ENCODE measurements at regions not wholly inside any gene's neighbourhood (a gene's known extent, or its start where the extent isn't known, plus 50 kb on each side); places are given as distances from the start of the nearest gene placed in this dataset.

DNA sequence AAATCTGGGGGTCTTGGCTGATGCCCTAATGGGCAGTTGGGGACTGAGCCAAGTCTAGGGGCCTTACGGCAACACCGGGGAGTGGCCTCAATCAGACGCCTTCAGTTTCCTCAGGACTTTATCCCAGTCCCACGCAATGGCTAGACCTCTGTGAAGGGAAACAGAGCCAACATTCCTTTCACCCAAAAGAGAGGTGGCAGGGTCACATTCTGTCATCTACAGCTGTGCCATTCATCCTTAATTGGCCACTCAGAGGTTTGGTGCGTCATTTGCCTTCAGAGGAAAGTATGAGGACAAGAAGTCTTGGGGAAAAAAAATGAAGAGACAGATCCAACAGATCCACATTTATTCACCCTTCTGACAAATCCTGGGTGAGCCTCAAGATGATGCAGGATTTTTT lies 166.9 kb upstream of the AVPR1A start:
- TF ChIP-seq, protein P1, sequence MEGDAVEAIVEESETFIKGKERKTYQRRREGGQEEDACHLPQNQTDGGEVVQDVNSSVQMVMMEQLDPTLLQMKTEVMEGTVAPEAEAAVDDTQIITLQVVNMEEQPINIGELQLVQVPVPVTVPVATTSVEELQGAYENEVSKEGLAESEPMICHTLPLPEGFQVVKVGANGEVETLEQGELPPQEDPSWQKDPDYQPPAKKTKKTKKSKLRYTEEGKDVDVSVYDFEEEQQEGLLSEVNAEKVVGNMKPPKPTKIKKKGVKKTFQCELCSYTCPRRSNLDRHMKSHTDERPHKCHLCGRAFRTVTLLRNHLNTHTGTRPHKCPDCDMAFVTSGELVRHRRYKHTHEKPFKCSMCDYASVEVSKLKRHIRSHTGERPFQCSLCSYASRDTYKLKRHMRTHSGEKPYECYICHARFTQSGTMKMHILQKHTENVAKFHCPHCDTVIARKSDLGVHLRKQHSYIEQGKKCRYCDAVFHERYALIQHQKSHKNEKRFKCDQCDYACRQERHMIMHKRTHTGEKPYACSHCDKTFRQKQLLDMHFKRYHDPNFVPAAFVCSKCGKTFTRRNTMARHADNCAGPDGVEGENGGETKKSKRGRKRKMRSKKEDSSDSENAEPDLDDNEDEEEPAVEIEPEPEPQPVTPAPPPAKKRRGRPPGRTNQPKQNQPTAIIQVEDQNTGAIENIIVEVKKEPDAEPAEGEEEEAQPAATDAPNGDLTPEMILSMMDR (IDR thresholded peaks at IDR 0.05) = no peak
- no peak for TF ChIP-seq POLR2A (IDR thresholded peaks at IDR 0.05)
